ENCODE measurements at regions not wholly inside any gene's neighbourhood (a gene's known extent, or its start where the extent isn't known, plus 50 kb on each side); places are given as distances from the start of the nearest gene placed in this dataset.

- Histone ChIP-seq H3K36me3 (ENCODE audit: control insufficient read depth, low read length) (no peaks in the 10 kb centered on the region), H3K4me1 (ENCODE audit: control insufficient read depth, low read length) (no peaks in the 10 kb centered on the region), H3F3A (ENCODE audit: control insufficient read depth, insufficient read depth) (no peaks in the 10 kb centered on the region), H4K20me1 (ENCODE audit: control insufficient read depth, insufficient read depth, low read depth, low read length) (no peaks in the 10 kb centered on the region), H3K9me3 (ENCODE audit: control insufficient read depth, insufficient read depth, low read length) (no peaks in the 10 kb centered on the region), H3K4me3 (ENCODE audit: low read length) (no peak overlapping the region), H3K79me2 (ENCODE audit: control insufficient read depth, low read length) (no peaks in the 10 kb centered on the region), H3K27ac (ENCODE audit: low read depth, low read length) (no peak overlapping the region), H3K4me2 (ENCODE audit: low read length) (no peak overlapping the region), H3K27me3 (ENCODE audit: control insufficient read depth, low read length) (no peaks in the 10 kb centered on the region), H3K9me2 (replicated peaks; ENCODE audit: control insufficient read depth, low read length) (no peaks in the 10 kb centered on the region)
- no peak for TF ChIP-seq CTCF (IDR thresholded peaks at IDR 0.05; ENCODE audit: low read depth, low read length, poor library complexity, severe bottlenecking)
- no peak for TF ChIP-seq EZH2phosphoT487 (IDR thresholded peaks at IDR 0.05; ENCODE audit: borderline replicate concordance, low read length)
Measured at GRCh38 chr9:23559522-23559921, 266.5 kb downstream of the ELAVL2 start.

- no peaks in the 10 kb centered on the region for H3K36me3 ChIP-seq (ENCODE audit: control insufficient read depth, low read length)
- H3K27me3 ChIP-seq (ENCODE audit: control insufficient read depth, low read length), result no peaks in the 10 kb centered on the region
- no peaks in the 10 kb centered on the region for H3K79me2 ChIP-seq (ENCODE audit: control insufficient read depth, low read length)
- no peak overlapping the region for H3K4me2 ChIP-seq (ENCODE audit: low read length)
- H3K27ac ChIP-seq (ENCODE audit: low read depth, low read length), result no peak overlapping the region
- H3F3A ChIP-seq (ENCODE audit: control insufficient read depth, insufficient read depth), result no peaks in the 10 kb centered on the region
- no peaks in the 10 kb centered on the region for H3K4me1 ChIP-seq (ENCODE audit: control insufficient read depth, low read length)
- no peaks in the 10 kb centered on the region for H3K9me3 ChIP-seq (ENCODE audit: control insufficient read depth, insufficient read depth, low read length)
- no peak for TF ChIP-seq EZH2phosphoT487 (IDR thresholded peaks at IDR 0.05; ENCODE audit: borderline replicate concordance, low read length)
- no peak for TF ChIP-seq CTCF (IDR thresholded peaks at IDR 0.05; ENCODE audit: low read depth, low read length, poor library complexity, severe bottlenecking)
- H3K9me2 ChIP-seq (replicated peaks; ENCODE audit: control insufficient read depth, low read length), result no peaks in the 10 kb centered on the region
- no peak overlapping the region for H3K4me3 ChIP-seq (ENCODE audit: low read length)
- no peaks in the 10 kb centered on the region for H4K20me1 ChIP-seq (ENCODE audit: control insufficient read depth, insufficient read depth, low read depth, low read length)
Measured at GRCh38 chr9:23563517-23563916, 262.5 kb downstream of the ELAVL2 start.

DNA sequence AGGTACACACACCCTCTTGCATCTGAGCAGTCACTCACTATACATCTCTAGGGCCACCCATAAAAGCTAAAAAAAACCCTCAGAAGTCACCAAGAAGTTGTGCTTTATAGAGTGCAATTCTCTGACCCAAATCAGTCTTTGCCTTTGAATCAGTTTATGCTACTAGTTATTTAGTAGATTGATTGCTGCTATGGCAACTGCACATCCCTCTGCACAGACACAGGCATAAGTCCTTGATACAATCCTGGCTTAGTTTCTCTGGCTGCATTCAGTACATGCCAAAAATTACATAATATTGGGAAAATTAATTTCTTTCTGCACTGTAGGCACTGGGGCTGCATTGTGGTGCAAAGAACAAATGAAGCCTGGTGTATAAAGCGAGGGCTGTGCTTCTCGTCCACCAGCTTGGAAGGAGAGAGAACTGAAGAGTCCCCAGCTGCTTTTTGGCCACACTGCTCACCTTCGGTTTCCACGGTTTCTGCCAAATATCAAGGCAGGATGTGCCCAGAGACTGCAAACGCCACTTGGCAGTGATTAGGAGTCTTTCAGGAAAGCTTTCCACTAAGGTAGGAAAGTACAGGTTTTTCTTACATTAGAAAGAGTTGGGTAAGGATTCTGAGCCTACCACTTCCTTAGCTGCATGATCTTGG lies 258.4 kb downstream of the ELAVL2 start:
- H3K36me3 ChIP-seq (ENCODE audit: control insufficient read depth, low read length), result no peaks in the 10 kb centered on the region
- H3K27ac ChIP-seq (ENCODE audit: low read depth, low read length), result no peak overlapping the region
- no peaks in the 10 kb centered on the region for H3K9me3 ChIP-seq (ENCODE audit: control insufficient read depth, insufficient read depth, low read length)
- no peaks in the 10 kb centered on the region for H4K20me1 ChIP-seq (ENCODE audit: control insufficient read depth, insufficient read depth, low read depth, low read length)
- TF ChIP-seq CTCF (IDR thresholded peaks at IDR 0.05; ENCODE audit: low read depth, low read length, poor library complexity, severe bottlenecking) (no peak), EZH2phosphoT487 (IDR thresholded peaks at IDR 0.05; ENCODE audit: borderline replicate concordance, low read length) (no peak)
- H3K27me3 ChIP-seq (ENCODE audit: control insufficient read depth, low read length), result no peaks in the 10 kb centered on the region
- no peaks in the 10 kb centered on the region for H3K79me2 ChIP-seq (ENCODE audit: control insufficient read depth, low read length)
- H3K4me2 ChIP-seq (ENCODE audit: low read length), result no peak overlapping the region
- H3K4me3 ChIP-seq (ENCODE audit: low read length), result no peak overlapping the region
- no peaks in the 10 kb centered on the region for H3K9me2 ChIP-seq (replicated peaks; ENCODE audit: control insufficient read depth, low read length)
- H3K4me1 ChIP-seq (ENCODE audit: control insufficient read depth, low read length), result no peaks in the 10 kb centered on the region
- H3F3A ChIP-seq (ENCODE audit: control insufficient read depth, insufficient read depth), result no peaks in the 10 kb centered on the region

Measured in DOHH2 (cell line).